Naive thymus-derived CD4-positive, alpha-beta T cell (primary cell): ENCODE measurements at regions not wholly inside any gene's neighbourhood (a gene's known extent, or its start where the extent isn't known, plus 50 kb on each side); places are given as distances from the start of the nearest gene placed in this dataset.
"Not testable (repeated sequence)": the region's sequence is repeated elsewhere in the genome, so short reads cannot be mapped to it uniquely, and the experiment has no call there.

ENCODE experiments used
- ATAC-seq: fragments of 150-1000 bp; cut with Tn5 transposase; 2 replicates; pipeline ENCODE4 v1.10.0; 2021; ENCODE audit warnings: mild to moderate bottlenecking, moderate library complexity
- CTCF ChIA-PET: fragments of 350-600 bp; sonication (Branson Sonifier 250); formaldehyde crosslinking; loops from one replicate; lab custom pipeline; 2021; ENCODE audit warnings: antibody characterized with exemption; lab: Charles Lee
- POLR2A ChIA-PET: fragments of 350-600 bp; sonication (Branson Sonifier 250); formaldehyde crosslinking; loops from one replicate; lab custom pipeline; 2021; ENCODE audit warnings: antibody characterized with exemption, inconsistent platforms; lab: Charles Lee
- DNase-seq, 9 donors: peaks; one replicate each; pipeline versions ENCODE4 v3.0.0 to v3.0.0-alpha.2; 2020 to 2022; ENCODE audit warnings: mixed read lengths in 1 of 9
- H3K27ac ChIP-seq: one replicate; pipeline ENCODE4 v1.7.0; 2013; ENCODE audit warnings: mild to moderate bottlenecking, low read depth, low read length, moderate library complexity
- H3K27me3 ChIP-seq, 2 donors: one replicate each; pipeline ENCODE4 v1.7.0; 2013; ENCODE audit warnings: low read length in 2 of 2, mild to moderate bottlenecking in 2 of 2, moderate library complexity in 2 of 2; ENCODE audit not compliant: control insufficient read depth in 2 of 2, insufficient read depth in 2 of 2
- H3K36me3 ChIP-seq, 3 experiments: 1 replicate in 2 of 3; 2 replicates in 1 of 3; pipeline ENCODE4 v1.7.0; 2013; ENCODE audit warnings: low read length in 3 of 3, mild to moderate bottlenecking in 3 of 3, moderate library complexity in 1 of 3; ENCODE audit not compliant: insufficient read depth in 3 of 3, control insufficient read depth in 2 of 3
- H3K4me1 ChIP-seq, 2 donors: one replicate each; pipeline ENCODE4 v1.7.0; 2013; ENCODE audit warnings: low read length in 2 of 2, mild to moderate bottlenecking in 2 of 2, moderate library complexity in 1 of 2; ENCODE audit not compliant: control insufficient read depth in 2 of 2, insufficient read depth in 2 of 2
- H3K4me3 ChIP-seq: 2 replicates; pipeline ENCODE4 v1.7.0; 2013; ENCODE audit warnings: mild to moderate bottlenecking, low read length
- H3K9me3 ChIP-seq, 3 experiments: 1 replicate in 2 of 3; 2 replicates in 1 of 3; pipeline ENCODE4 v1.7.0; 2013; ENCODE audit warnings: low read length in 3 of 3; ENCODE audit not compliant: control insufficient read depth in 2 of 3
- H3K27ac Mint-ChIP-seq, 9 donors: one replicate each; pipeline ENCODE4 v1.8.0; 2020 to 2022; ENCODE audit warnings: mixed read lengths in 9 of 9, mild to moderate bottlenecking in 8 of 9, moderate library complexity in 5 of 9, inconsistent platforms in 2 of 9
- H3K27me3 Mint-ChIP-seq, 5 donors: one replicate each; pipeline ENCODE4 v1.8.0; 2021 to 2022; ENCODE audit warnings: mixed read lengths in 5 of 5, mild to moderate bottlenecking in 1 of 5
- H3K36me3 Mint-ChIP-seq, 5 donors: one replicate each; pipeline ENCODE4 v1.8.0; 2020 to 2022; ENCODE audit warnings: mixed read lengths in 5 of 5, mild to moderate bottlenecking in 3 of 5, inconsistent platforms in 1 of 5
- H3K4me1 Mint-ChIP-seq, 7 donors: one replicate each; pipeline ENCODE4 v1.8.0; 2020 to 2022; ENCODE audit warnings: mixed read lengths in 7 of 7, mild to moderate bottlenecking in 3 of 7, inconsistent platforms in 1 of 7
- H3K4me3 Mint-ChIP-seq, 10 donors: one replicate each; pipeline ENCODE4 v1.8.0; 2020 to 2022; ENCODE audit warnings: mild to moderate bottlenecking in 10 of 10, mixed read lengths in 10 of 10, moderate library complexity in 6 of 10, inconsistent platforms in 2 of 10
- H3K9me3 Mint-ChIP-seq, 11 donors: one replicate each; pipeline ENCODE4 v1.8.0; 2020 to 2022; ENCODE audit warnings: mixed read lengths in 11 of 11, mild to moderate bottlenecking in 4 of 11, inconsistent platforms in 1 of 11, moderate library complexity in 1 of 11
- intact Hi-C, 2 donors: fragments of 100-400 bp; cut with micrococcal nuclease; formaldehyde crosslinking; loops; one replicate each; pipeline ENCODE4 v1.15.1; 2023

- H3K27ac ChIP-seq, POLR2A ChIA-PET, H3K27me3 ChIP-seq, H3K9me3 Mint-ChIP-seq, H3K4me1 ChIP-seq, H3K4me1 Mint-ChIP-seq, H3K9me3 ChIP-seq, H3K36me3 Mint-ChIP-seq, CTCF ChIA-PET, H3K27me3 Mint-ChIP-seq, H3K4me3 Mint-ChIP-seq, ATAC-seq, DNase-seq, H3K4me3 ChIP-seq, H3K36me3 ChIP-seq, H3K27ac Mint-ChIP-seq, intact Hi-C loops: not testable (repeated sequence)
These were observed 617.0 kb downstream of the ADCYAP1 start for GRCh38 chr18:1521588-1522248.

GRCh38 chr18:1522249-1522615 lies 617.6 kb downstream of the ADCYAP1 start:
- ChIA-PET CTCF (no interaction called here), POLR2A (no interaction called here)
- Histone ChIP-seq H3K27ac (no peak overlapping the region), H3K9me3 (no peaks in the 10 kb centered on the region), H3K4me3 (no peak overlapping the region), H3K36me3 (no peaks in the 10 kb centered on the region), H3K4me1 (no peaks in the 10 kb centered on the region), H3K27me3 (no peaks in the 10 kb centered on the region)
- Mint-ChIP-seq H3K4me3 (no peak overlapping the region), H3K9me3 (peaks cover 0 to 8% (median 0%) of the 10 kb centered on the region in 11 donors), H3K36me3 (no peaks in the 10 kb centered on the region), H3K4me1 (peaks cover 0 to 2% (median 0%) of the 10 kb centered on the region in 7 donors), H3K27ac (no peak overlapping the region), H3K27me3 (peaks cover 0 to 5% (median 0%) of the 10 kb centered on the region in 5 donors)
- ATAC-seq (no peak), DNase-seq (no peak)
- intact Hi-C loops: no loop called here

- Mint-ChIP-seq H3K27ac (no peak overlapping the region), H3K4me1 (peaks cover 0 to 2% (median 0%) of the 10 kb centered on the region in 7 donors), H3K4me3 (no peak overlapping the region), H3K9me3 (peaks cover 2 to 20% (median 3%) of the 10 kb centered on the region in 11 donors), H3K36me3 (no peaks in the 10 kb centered on the region), H3K27me3 (peaks cover 0 to 10% (median 0%) of the 10 kb centered on the region in 5 donors)
- no peaks in the 10 kb centered on the region for H3K27me3 ChIP-seq
- DNase-seq: no peak
- ATAC-seq: no peak
- CTCF ChIA-PET: no interaction called here
- no peak overlapping the region for H3K27ac ChIP-seq
- no peaks in the 10 kb centered on the region for H3K9me3 ChIP-seq
- intact Hi-C loops: no loop called here
- no peaks in the 10 kb centered on the region for H3K36me3 ChIP-seq
- H3K4me3 ChIP-seq: no peak overlapping the region
- POLR2A ChIA-PET: no interaction called here
- H3K4me1 ChIP-seq: no peaks in the 10 kb centered on the region
These were observed 622.3 kb downstream of the ADCYAP1 start for GRCh38 chr18:1526991-1527390.

- no peak overlapping the region for H3K4me3 ChIP-seq
- POLR2A ChIA-PET: no interaction called here
- Mint-ChIP-seq H3K9me3 (peaks cover 2 to 13% (median 3%) of the 10 kb centered on the region in 11 donors), H3K27me3 (peaks cover 0 to 6% (median 0%) of the 10 kb centered on the region in 5 donors), H3K4me3 (no peak overlapping the region), H3K4me1 (no peaks in the 10 kb centered on the region), H3K27ac (no peak overlapping the region), H3K36me3 (no peaks in the 10 kb centered on the region)
- H3K27me3 ChIP-seq: no peaks in the 10 kb centered on the region
- CTCF ChIA-PET: no interaction called here
- ATAC-seq: no peak
- H3K9me3 ChIP-seq: no peaks in the 10 kb centered on the region
- H3K4me1 ChIP-seq: no peaks in the 10 kb centered on the region
- intact Hi-C loops: no loop called here
- no peaks in the 10 kb centered on the region for H3K36me3 ChIP-seq
- DNase-seq: no peak
- H3K27ac ChIP-seq: no peak overlapping the region
These were observed 623.1 kb downstream of the ADCYAP1 start for GRCh38 chr18:1527805-1528204.

- peaks cover 0 to 6% (median 0%) of the 10 kb centered on the region in 5 donors for H3K27me3 Mint-ChIP-seq
- H3K27ac Mint-ChIP-seq: no peak overlapping the region
- ATAC-seq (no peak), DNase-seq (no peak)
- Histone ChIP-seq H3K36me3 (no peaks in the 10 kb centered on the region), H3K4me1 (no peaks in the 10 kb centered on the region), H3K27me3 (no peaks in the 10 kb centered on the region), H3K27ac (no peak overlapping the region), H3K4me3 (no peak overlapping the region), H3K9me3 (no peaks in the 10 kb centered on the region)
- ChIA-PET CTCF (no interaction called here), POLR2A (no interaction called here)
- H3K4me1 Mint-ChIP-seq: no peaks in the 10 kb centered on the region
- H3K36me3 Mint-ChIP-seq: no peaks in the 10 kb centered on the region
- no peak overlapping the region for H3K4me3 Mint-ChIP-seq
- peaks cover 2 to 13% (median 3%) of the 10 kb centered on the region in 11 donors for H3K9me3 Mint-ChIP-seq
- intact Hi-C loops: no loop called here
These were observed 623.8 kb downstream of the ADCYAP1 start for GRCh38 chr18:1528447-1528846.

- no peaks in the 10 kb centered on the region for H3K27me3 ChIP-seq
- peaks cover 2 to 13% (median 3%) of the 10 kb centered on the region in 11 donors for H3K9me3 Mint-ChIP-seq
- no peaks in the 10 kb centered on the region for H3K4me1 Mint-ChIP-seq
- ATAC-seq: no peak
- no peak overlapping the region for H3K27ac Mint-ChIP-seq
- no peaks in the 10 kb centered on the region for H3K4me1 ChIP-seq
- no peak overlapping the region for H3K4me3 ChIP-seq
- ChIA-PET CTCF (no interaction called here), POLR2A (no interaction called here)
- H3K4me3 Mint-ChIP-seq: no peak overlapping the region
- no peaks in the 10 kb centered on the region for H3K36me3 Mint-ChIP-seq
- H3K36me3 ChIP-seq: no peaks in the 10 kb centered on the region
- peaks cover 0 to 6% (median 0%) of the 10 kb centered on the region in 5 donors for H3K27me3 Mint-ChIP-seq
- intact Hi-C loops: no loop called here
- no peaks in the 10 kb centered on the region for H3K9me3 ChIP-seq
- no peak overlapping the region for H3K27ac ChIP-seq
- no peak for DNase-seq
These were observed 624.4 kb downstream of the ADCYAP1 start for GRCh38 chr18:1528964-1529509.

GRCh38 chr18:1530650-1531049 lies 626.0 kb downstream of the ADCYAP1 start:
- POLR2A ChIA-PET: no interaction called here
- no peak overlapping the region for H3K4me3 ChIP-seq
- Mint-ChIP-seq H3K4me1 (no peaks in the 10 kb centered on the region), H3K27me3 (peaks cover 0 to 6% (median 0%) of the 10 kb centered on the region in 5 donors), H3K27ac (no peak overlapping the region), H3K4me3 (no peak overlapping the region), H3K9me3 (peaks cover 2 to 13% (median 3%) of the 10 kb centered on the region in 11 donors), H3K36me3 (no peaks in the 10 kb centered on the region)
- intact Hi-C loops: no loop called here
- no peak overlapping the region for H3K27ac ChIP-seq
- H3K9me3 ChIP-seq: no peaks in the 10 kb centered on the region
- no peaks in the 10 kb centered on the region for H3K4me1 ChIP-seq
- CTCF ChIA-PET: no interaction called here
- ATAC-seq (no peak), DNase-seq (no peak)
- H3K36me3 ChIP-seq: no peaks in the 10 kb centered on the region
- no peaks in the 10 kb centered on the region for H3K27me3 ChIP-seq
